Hepatocyte (in vitro differentiated cells): ENCODE measurements at regions not wholly inside any gene's neighbourhood (a gene's known extent, or its start where the extent isn't known, plus 50 kb on each side); places are given as distances from the start of the nearest gene placed in this dataset.

ENCODE experiments used
- DNase-seq: peaks from one replicate; pipeline ENCODE4 v3.0.0-alpha.2; 2016; ENCODE audit warnings: low spot score
- H2AFZ ChIP-seq: fragments of 200-600 bp; sonication (generic); 2 replicates; pipeline ENCODE4 v1.6.0; 2016; ENCODE audit warnings: antibody characterized with exemption, mild to moderate bottlenecking
- H3K27ac ChIP-seq: fragments of 200-600 bp; sonication (generic); 2 replicates; pipeline ENCODE4 v1.5.1; 2016; ENCODE audit warnings: mild to moderate bottlenecking
- H3K27me3 ChIP-seq: fragments of 200-600 bp; sonication (generic); 2 replicates; pipeline ENCODE4 v1.6.1; 2016
- H3K36me3 ChIP-seq: fragments of 200-600 bp; sonication (generic); replicated peaks from 2 replicates; pipeline ENCODE4 v1.5.1; 2016; ENCODE audit warnings: low read depth; ENCODE audit not compliant: insufficient read depth
- H3K4me1 ChIP-seq: fragments of 200-600 bp; sonication (generic); 2 replicates; pipeline ENCODE4 v1.5.1; 2016; ENCODE audit warnings: mild to moderate bottlenecking, moderate library complexity; ENCODE audit not compliant: insufficient read depth
- H3K4me2 ChIP-seq: fragments of 200-600 bp; sonication (generic); 2 replicates; pipeline ENCODE4 v1.6.0; 2016
- H3K4me3 ChIP-seq: fragments of 200-600 bp; sonication (generic); 2 replicates; pipeline ENCODE4 v1.5.1; 2016; ENCODE audit warnings: mild to moderate bottlenecking
- H3K79me2 ChIP-seq: fragments of 200-600 bp; sonication (generic); 2 replicates; pipeline ENCODE4 v1.6.0; 2017; ENCODE audit warnings: mild to moderate bottlenecking
- H3K9me2 ChIP-seq: fragments of 200-600 bp; sonication (generic); replicated peaks from 2 replicates; pipeline ENCODE4 v1.6.0; 2017; ENCODE audit warnings: mild to moderate bottlenecking; ENCODE audit not compliant: insufficient read depth
- H3K9me3 ChIP-seq: fragments of 200-600 bp; sonication (generic); 2 replicates; pipeline ENCODE4 v1.5.1; 2016; ENCODE audit warnings: low read depth, mild to moderate bottlenecking
- H4K20me1 ChIP-seq: fragments of 200-600 bp; sonication (generic); 2 replicates; pipeline ENCODE4 v1.6.0; 2016; ENCODE audit warnings: mild to moderate bottlenecking; ENCODE audit not compliant: insufficient read depth, poor library complexity, severe bottlenecking
- CTCF ChIP-seq: fragments of 200-600 bp; sonication (generic); IDR thresholded peaks from 2 replicates; pipeline ENCODE4 v1.5.1; 2016; ENCODE audit warnings: antibody characterized with exemption, mild to moderate bottlenecking; ENCODE audit not compliant: poor library complexity
- EZH2 ChIP-seq: fragments of 200-600 bp; sonication (generic); IDR thresholded peaks from 2 replicates; pipeline ENCODE4 v1.6.1; 2016; ENCODE audit warnings: antibody characterized with exemption, mild to moderate bottlenecking, borderline replicate concordance
- EZH2phosphoT487 ChIP-seq: fragments of 200-600 bp; sonication (generic); IDR thresholded peaks from one replicate; pipeline ENCODE4 v1.6.1; 2018; ENCODE audit warnings: antibody characterized with exemption, mild to moderate bottlenecking, low read depth, moderate library complexity; ENCODE audit not compliant: unreplicated experiment, severe bottlenecking
- WGBS: methylation state at CpG from one replicate; pipeline ENCODE4 v1.1.6; 2016; ENCODE audit warnings: low lambda C conversion rate; ENCODE audit errors: missing lambda C conversion rate; 5-methylcytosine and 5-hydroxymethylcytosine counted together

GRCh38 chr4:19739101-19739651 is 512.5 kb upstream of the SLIT2 start:
- H2AFZ ChIP-seq, result peak overlapping the region; percentile 61
- H3K4me2 ChIP-seq, result peak overlapping the region; percentile 61
- no peaks in the 10 kb centered on the region for H3K9me3 ChIP-seq
- H4K20me1 ChIP-seq, result no peaks in the 10 kb centered on the region
- no peaks in the 10 kb centered on the region for H3K79me2 ChIP-seq
- no peaks in the 10 kb centered on the region for H3K4me1 ChIP-seq
- H3K27ac ChIP-seq, result peak overlapping the region; percentile 57
- peak; percentile 51 for DNase-seq
- H3K27me3 ChIP-seq, result no peaks in the 10 kb centered on the region
- WGBS, result 50% methylated on average over 7 of the region's 7 CpGs
- no peak overlapping the region for H3K4me3 ChIP-seq
- H3K36me3 ChIP-seq, result no peaks in the 10 kb centered on the region
- TF ChIP-seq EZH2 (no peak), EZH2phosphoT487 (no peak), CTCF (no peak)
- H3K9me2 ChIP-seq, result no peaks in the 10 kb centered on the region

DNA sequence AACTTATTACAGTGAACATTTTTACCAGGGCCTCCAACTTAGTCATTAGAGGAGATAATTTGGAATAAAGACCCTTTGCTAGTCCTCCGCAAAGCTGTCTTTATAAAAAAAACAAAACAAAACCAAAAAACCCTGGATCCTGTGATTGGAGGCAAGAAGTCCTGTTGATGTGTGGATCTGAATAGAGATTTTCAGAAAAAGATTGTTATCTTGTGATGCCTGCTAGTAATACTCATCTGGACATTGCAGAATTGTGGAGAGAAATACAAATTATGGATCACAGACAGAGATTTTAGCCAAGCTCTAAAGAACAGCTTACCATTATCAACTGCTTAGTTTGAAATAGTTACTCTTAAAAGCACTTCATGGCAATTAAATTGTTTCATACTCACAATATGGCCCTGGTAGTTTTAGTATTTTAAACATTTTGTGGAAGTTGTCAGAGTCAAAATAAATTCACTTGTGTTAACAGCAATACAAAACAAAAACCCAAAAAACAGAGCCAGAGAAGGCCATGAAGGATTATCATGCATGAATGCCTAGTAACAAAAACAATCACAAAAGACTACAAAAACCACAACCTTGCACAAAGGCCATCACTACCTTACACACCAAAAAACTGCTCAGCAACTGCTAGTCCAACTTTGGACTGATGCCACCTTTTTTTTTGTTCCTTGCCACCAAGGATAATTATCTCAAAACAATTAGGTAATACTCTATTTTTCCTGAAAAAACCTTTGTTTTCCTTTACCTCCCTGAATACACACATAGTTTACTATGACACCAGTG is 514.5 kb upstream of the SLIT2 start:
- no peaks in the 10 kb centered on the region for H3K9me2 ChIP-seq
- no peak overlapping the region for H3K4me2 ChIP-seq
- H2AFZ ChIP-seq, result peak overlapping the region; percentile 31
- H3K36me3 ChIP-seq, result no peaks in the 10 kb centered on the region
- no peaks in the 10 kb centered on the region for H3K9me3 ChIP-seq
- H3K4me1 ChIP-seq, result no peaks in the 10 kb centered on the region
- TF ChIP-seq EZH2 (no peak), EZH2phosphoT487 (no peak), CTCF (no peak)
- 93% methylated on average over 1 of the region's 1 CpG for WGBS
- no peaks in the 10 kb centered on the region for H3K79me2 ChIP-seq
- no peaks in the 10 kb centered on the region for H4K20me1 ChIP-seq
- no peak overlapping the region for H3K27ac ChIP-seq
- H3K27me3 ChIP-seq, result no peaks in the 10 kb centered on the region
- no peak for DNase-seq
- H3K4me3 ChIP-seq, result no peak overlapping the region

GRCh38 chr4:19735012-19735411 is 516.7 kb upstream of the SLIT2 start:
- Histone ChIP-seq H3K4me1 (no peaks in the 10 kb centered on the region), H3K9me2 (no peaks in the 10 kb centered on the region), H2AFZ (no peak overlapping the region), H3K9me3 (no peaks in the 10 kb centered on the region), H3K79me2 (no peaks in the 10 kb centered on the region), H4K20me1 (no peaks in the 10 kb centered on the region), H3K27me3 (no peaks in the 10 kb centered on the region), H3K4me2 (peak overlapping the region; percentile 22), H3K36me3 (no peaks in the 10 kb centered on the region), H3K4me3 (no peak overlapping the region), H3K27ac (no peak overlapping the region)
- DNase-seq, result no peak
- no peak for TF ChIP-seq EZH2
- TF ChIP-seq EZH2phosphoT487, result no peak

GRCh38 chr4:19729886-19730651 is 521.6 kb upstream of the SLIT2 start:
- no peak overlapping the region for H3K27ac ChIP-seq
- no peaks in the 10 kb centered on the region for H3K9me2 ChIP-seq
- H3K4me1 ChIP-seq, result no peaks in the 10 kb centered on the region
- no peaks in the 10 kb centered on the region for H3K79me2 ChIP-seq
- TF ChIP-seq EZH2 (no peak), CTCF (no peak), EZH2phosphoT487 (no peak)
- H3K27me3 ChIP-seq, result no peaks in the 10 kb centered on the region
- no peaks in the 10 kb centered on the region for H3K36me3 ChIP-seq
- no peak for DNase-seq
- no peaks in the 10 kb centered on the region for H3K9me3 ChIP-seq
- H3K4me3 ChIP-seq, result no peak overlapping the region
- 64% methylated on average over 8 of the region's 8 CpGs for WGBS
- H3K4me2 ChIP-seq, result no peak overlapping the region
- no peaks in the 10 kb centered on the region for H4K20me1 ChIP-seq
- H2AFZ ChIP-seq, result no peak overlapping the region
